Lower leg skin (tissue), 4 donors: ENCODE measurements at regions not wholly inside any gene's neighbourhood (a gene's known extent, or its start where the extent isn't known, plus 50 kb on each side); places are given as distances from the start of the nearest gene placed in this dataset.

Source experiments
- DNase-seq, 2 donors: peaks; one replicate each; pipeline ENCODE4 v3.0.0-alpha.2; 2019; ENCODE audit warnings: low spot score in 2 of 2
- H3K4me3 ChIP-seq: fragments of 200-600 bp; sonication (generic); 2 replicates; pipeline ENCODE4 v1.5.1; 2017; ENCODE audit warnings: mild to moderate bottlenecking, low read depth; ENCODE audit not compliant: poor library complexity, severe bottlenecking
- POLR2A ChIP-seq, 2 donors: fragments of 450-650 bp; IDR thresholded peaks; one replicate each; pipeline ENCODE4 v1.6.1; 2016 to 2017; ENCODE audit warnings: antibody characterized with exemption in 2 of 2, mild to moderate bottlenecking in 1 of 2, moderate library complexity in 1 of 2
- WGBS, 2 donors: methylation state at CpG; one replicate each; pipeline ENCODE4 v1.1.5; 2018; 5-methylcytosine and 5-hydroxymethylcytosine counted together
- intact Hi-C: fragments of 100-400 bp; cut with DNase I; formaldehyde crosslinking; loops from one replicate; pipeline ENCODE4 v1.15.0; 2023; ENCODE audit warnings: low total_unique reads
- TF ChIP-seq, protein P1 (sequence below), 3 donors: fragments of 450-650 bp; IDR thresholded peaks; one replicate each; pipeline ENCODE4 v1.5.1; 2016; ENCODE audit warnings: antibody characterized with exemption in 3 of 3, mild to moderate bottlenecking in 3 of 3, moderate library complexity in 2 of 3

DNA sequence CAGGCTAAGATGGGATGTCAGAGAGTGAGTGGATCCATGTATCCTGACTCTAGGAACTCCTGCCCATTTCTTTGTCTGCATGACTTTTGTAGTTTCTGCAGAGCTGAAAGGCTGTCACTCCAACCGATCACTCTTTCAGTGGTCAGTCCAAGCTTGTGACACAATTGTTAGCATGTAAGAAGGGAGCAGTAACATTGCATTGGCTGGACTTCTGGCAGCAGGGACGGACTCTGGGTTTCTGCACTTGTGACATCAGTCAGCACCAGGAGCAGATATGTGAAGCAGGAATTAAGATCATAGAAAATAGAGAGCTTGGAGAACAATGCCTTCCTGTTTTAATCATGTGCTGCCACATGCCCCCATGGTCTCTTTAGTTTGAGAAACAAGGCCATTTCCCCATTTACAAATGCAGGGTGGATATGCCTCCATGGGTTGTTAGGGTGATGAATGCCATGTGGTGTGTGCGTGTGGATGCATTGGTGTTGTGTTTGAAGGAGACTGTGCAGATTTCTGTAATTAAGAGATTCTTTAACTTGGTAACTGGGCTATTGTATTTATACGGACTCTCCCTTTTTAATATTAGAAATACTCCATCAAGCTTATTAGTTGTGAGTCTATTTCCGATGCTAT is 214.3 kb upstream of the EPHA4 start:
- intact Hi-C loops, result no loop called here
- H3K4me3 ChIP-seq, result no peak overlapping the region
- WGBS, 2 donors, result 80 to 88% methylated on average over 5 of the region's 5 CpGs
- no peak for TF ChIP-seq POLR2A (IDR thresholded peaks at IDR 0.05)
- TF ChIP-seq, protein P1, sequence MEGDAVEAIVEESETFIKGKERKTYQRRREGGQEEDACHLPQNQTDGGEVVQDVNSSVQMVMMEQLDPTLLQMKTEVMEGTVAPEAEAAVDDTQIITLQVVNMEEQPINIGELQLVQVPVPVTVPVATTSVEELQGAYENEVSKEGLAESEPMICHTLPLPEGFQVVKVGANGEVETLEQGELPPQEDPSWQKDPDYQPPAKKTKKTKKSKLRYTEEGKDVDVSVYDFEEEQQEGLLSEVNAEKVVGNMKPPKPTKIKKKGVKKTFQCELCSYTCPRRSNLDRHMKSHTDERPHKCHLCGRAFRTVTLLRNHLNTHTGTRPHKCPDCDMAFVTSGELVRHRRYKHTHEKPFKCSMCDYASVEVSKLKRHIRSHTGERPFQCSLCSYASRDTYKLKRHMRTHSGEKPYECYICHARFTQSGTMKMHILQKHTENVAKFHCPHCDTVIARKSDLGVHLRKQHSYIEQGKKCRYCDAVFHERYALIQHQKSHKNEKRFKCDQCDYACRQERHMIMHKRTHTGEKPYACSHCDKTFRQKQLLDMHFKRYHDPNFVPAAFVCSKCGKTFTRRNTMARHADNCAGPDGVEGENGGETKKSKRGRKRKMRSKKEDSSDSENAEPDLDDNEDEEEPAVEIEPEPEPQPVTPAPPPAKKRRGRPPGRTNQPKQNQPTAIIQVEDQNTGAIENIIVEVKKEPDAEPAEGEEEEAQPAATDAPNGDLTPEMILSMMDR (IDR thresholded peaks at IDR 0.05), result no peak
- DNase-seq, result no peak

DNA sequence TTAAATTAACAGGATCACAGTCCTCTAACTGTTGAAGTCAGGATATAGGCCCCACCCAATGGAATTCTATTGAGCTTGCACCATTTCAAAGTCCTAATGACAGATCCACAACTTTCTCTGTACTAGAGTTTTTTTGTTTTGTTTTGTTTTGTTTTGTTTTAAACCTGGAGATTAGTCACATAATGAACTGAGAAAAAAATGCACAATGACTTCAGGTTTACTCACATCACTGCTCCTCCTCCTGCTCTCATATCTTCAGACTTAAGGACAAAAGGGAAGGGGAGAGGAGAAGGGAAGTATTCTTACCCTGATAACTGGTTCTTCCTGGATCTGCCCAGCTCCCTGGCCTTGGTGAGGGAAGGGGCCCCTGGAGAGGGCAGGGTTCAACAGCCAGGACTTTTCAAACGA is 208.2 kb upstream of the EPHA4 start:
- WGBS, 2 donors, result 48 to 70% methylated on average over 1 of the region's 1 CpG
- no peak overlapping the region for H3K4me3 ChIP-seq
- TF ChIP-seq, protein P1 (IDR thresholded peaks at IDR 0.05), result no peak
- no peak for TF ChIP-seq POLR2A (IDR thresholded peaks at IDR 0.05)
- DNase-seq, result no peak
- intact Hi-C loops, result no loop called here

DNA sequence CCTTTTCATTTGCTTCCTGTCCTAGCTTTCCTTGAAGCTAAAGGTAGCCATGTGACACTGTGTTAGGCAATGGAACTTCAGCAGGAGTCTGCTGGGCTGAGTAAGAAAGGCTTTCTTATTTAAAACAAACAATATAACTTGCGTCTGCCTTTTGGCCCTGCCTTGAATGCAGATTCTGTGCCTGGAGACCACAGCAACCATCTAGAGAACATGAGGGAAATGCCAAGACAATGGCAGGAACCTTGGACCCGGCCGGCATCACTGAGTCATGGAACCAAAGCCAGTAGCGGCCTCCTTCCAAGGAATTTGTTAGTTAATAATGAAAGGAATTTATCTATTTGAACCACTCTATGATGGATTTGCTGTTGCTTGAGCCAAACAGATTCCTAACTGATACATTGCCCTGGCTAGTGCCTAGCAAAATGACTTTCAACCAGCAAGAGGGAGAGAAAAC is 207.5 kb upstream of the EPHA4 start:
- 55 to 71% methylated on average over 4 of the region's 4 CpGs for WGBS, 2 donors
- intact Hi-C loops, result no loop called here

DNA sequence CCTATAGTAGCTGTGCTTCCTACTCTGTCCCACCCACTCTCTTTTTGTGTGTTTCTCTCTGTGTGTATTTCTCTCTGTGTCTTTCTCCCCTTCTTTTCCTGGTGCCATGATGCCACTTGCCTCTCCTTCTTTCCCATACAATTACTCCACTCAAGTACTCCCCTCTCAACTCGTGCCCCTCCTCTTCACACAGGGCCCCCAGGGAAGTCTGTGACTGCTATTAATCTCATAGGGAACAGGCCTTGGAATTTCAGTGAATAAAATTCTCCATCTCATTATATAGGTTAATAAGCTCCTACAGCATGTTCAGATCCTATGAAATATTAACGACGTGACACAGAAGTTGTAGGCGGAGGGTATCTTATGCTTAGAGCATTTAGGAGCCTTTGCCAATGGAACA is 205.9 kb upstream of the EPHA4 start:
- intact Hi-C loops, result no loop called here
- WGBS, 2 donors, result 63 to 71% methylated on average over 4 of the region's 4 CpGs
- no peak overlapping the region for H3K4me3 ChIP-seq
- DNase-seq, result no peak
- no peak for TF ChIP-seq POLR2A (IDR thresholded peaks at IDR 0.05)
- TF ChIP-seq, protein P1 (IDR thresholded peaks at IDR 0.05), result no peak

More for the DNA sequence above, 207.5 kb upstream of the EPHA4 start:
- H3K4me3 ChIP-seq, result no peak overlapping the region
- TF ChIP-seq, protein P1 (IDR thresholded peaks at IDR 0.05), result no peak
- TF ChIP-seq POLR2A (IDR thresholded peaks at IDR 0.05), result no peak
- no peak for DNase-seq

DNA sequence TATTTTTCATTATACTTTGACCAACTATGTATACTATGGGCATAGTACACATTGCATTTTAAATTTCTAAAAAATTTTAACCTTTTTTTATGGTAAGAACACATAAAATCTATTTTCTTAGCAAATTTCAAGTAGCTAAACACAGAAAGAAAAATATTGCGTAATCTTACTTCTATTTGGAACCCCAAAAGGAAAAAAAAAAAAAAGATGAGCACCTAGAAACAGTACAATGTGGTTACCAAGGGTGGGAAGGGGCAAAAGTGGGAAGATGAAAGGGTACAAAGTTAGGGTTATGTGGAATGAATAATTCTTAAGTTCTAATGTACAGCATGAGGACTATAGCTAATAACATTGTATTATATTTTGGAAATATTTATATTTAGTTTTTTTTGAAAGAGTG is 205.0 kb upstream of the EPHA4 start:
- 96 to 97% methylated on average over 1 of the region's 1 CpG for WGBS, 2 donors
- intact Hi-C loops, result no loop called here
- TF ChIP-seq, protein P1 (IDR thresholded peaks at IDR 0.05), result no peak
- no peak for TF ChIP-seq POLR2A (IDR thresholded peaks at IDR 0.05)
- H3K4me3 ChIP-seq, result no peak overlapping the region
- DNase-seq, result no peak

DNA sequence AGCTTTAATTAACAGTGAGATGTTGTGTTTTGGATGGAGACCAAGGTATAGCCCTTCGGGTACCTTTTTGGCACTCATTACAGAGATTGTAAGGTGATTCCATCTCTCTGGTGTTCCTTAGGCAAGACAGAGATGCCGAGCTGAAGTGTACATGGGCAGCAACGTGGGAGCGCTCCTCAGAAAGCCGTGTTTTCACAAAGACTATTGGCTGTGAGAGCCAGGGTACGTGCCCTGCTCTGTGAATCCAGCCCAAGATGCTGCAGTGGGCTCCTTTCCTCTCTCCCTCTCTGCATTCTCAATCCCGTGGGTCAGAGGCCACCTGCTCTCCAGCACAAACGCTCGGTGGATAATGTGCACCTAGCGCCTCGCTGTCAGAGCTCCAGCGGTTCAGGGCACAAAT is 203.0 kb upstream of the EPHA4 start:
- intact Hi-C loops, result no loop called here
- DNase-seq, result no peak
- TF ChIP-seq, protein P1 (IDR thresholded peaks at IDR 0.05), result no peak
- no peak for TF ChIP-seq POLR2A (IDR thresholded peaks at IDR 0.05)
- H3K4me3 ChIP-seq, result no peak overlapping the region
- WGBS, 2 donors, result 73 to 77% methylated on average over 12 of the region's 12 CpGs
